ENCODE measurements at regions not wholly inside any gene's neighbourhood (a gene's known extent, or its start where the extent isn't known, plus 50 kb on each side); places are given as distances from the start of the nearest gene placed in this dataset.

- H3K4me3 ChIP-seq (ENCODE audit: low read length), result no peak overlapping the region
- H3K27me3 ChIP-seq (ENCODE audit: control insufficient read depth, insufficient read depth, low read length), result no peaks in the 10 kb centered on the region
- no peaks in the 10 kb centered on the region for H3K9me3 ChIP-seq (ENCODE audit: control insufficient read depth, insufficient read depth, low read length)
- H3K36me3 ChIP-seq (ENCODE audit: control insufficient read depth, insufficient read depth, low read length), result no peaks in the 10 kb centered on the region
- WGBS (ENCODE audit: insufficient coverage, insufficient read length), result no CpG with 5 or more reads among the region's 2 CpGs
- H3K4me1 ChIP-seq (ENCODE audit: control insufficient read depth, insufficient read depth, low read length), result no peaks in the 10 kb centered on the region
- H3K27ac ChIP-seq (ENCODE audit: low read length), result no peak overlapping the region
- DNase-seq (ENCODE audit: low read depth, low spot score), result no peak
Measured at GRCh38 chr13:53623146-53623545, 594.5 kb downstream of the OLFM4 start.

- no peak for DNase-seq (ENCODE audit: low read depth, low spot score)
- Histone ChIP-seq H3K4me3 (ENCODE audit: low read length) (no peak overlapping the region), H3K36me3 (ENCODE audit: control insufficient read depth, insufficient read depth, low read length) (no peaks in the 10 kb centered on the region), H3K27me3 (ENCODE audit: control insufficient read depth, insufficient read depth, low read length) (no peaks in the 10 kb centered on the region), H3K9me3 (ENCODE audit: control insufficient read depth, insufficient read depth, low read length) (no peaks in the 10 kb centered on the region), H3K4me1 (ENCODE audit: control insufficient read depth, insufficient read depth, low read length) (no peaks in the 10 kb centered on the region), H3K27ac (ENCODE audit: low read length) (no peak overlapping the region)
- WGBS (ENCODE audit: insufficient coverage, insufficient read length), result no CpG with 5 or more reads among the region's 2 CpGs
Measured at GRCh38 chr13:53631511-53631910, 602.9 kb downstream of the OLFM4 start.

- Histone ChIP-seq H3K4me1 (ENCODE audit: control insufficient read depth, insufficient read depth, low read length) (no peaks in the 10 kb centered on the region), H3K27ac (ENCODE audit: low read length) (no peak overlapping the region), H3K4me3 (ENCODE audit: low read length) (no peak overlapping the region), H3K9me3 (ENCODE audit: control insufficient read depth, insufficient read depth, low read length) (no peaks in the 10 kb centered on the region), H3K36me3 (ENCODE audit: control insufficient read depth, insufficient read depth, low read length) (no peaks in the 10 kb centered on the region), H3K27me3 (ENCODE audit: control insufficient read depth, insufficient read depth, low read length) (no peaks in the 10 kb centered on the region)
- no peak for DNase-seq (ENCODE audit: low read depth, low spot score)
- no CpG with 5 or more reads among the region's 2 CpGs for WGBS (ENCODE audit: insufficient coverage, insufficient read length)
Measured at GRCh38 chr13:53638040-53638439, 609.4 kb downstream of the OLFM4 start.

- no peaks in the 10 kb centered on the region for H3K9me3 ChIP-seq (ENCODE audit: control insufficient read depth, insufficient read depth, low read length)
- no CpG with 5 or more reads among the region's 3 CpGs for WGBS (ENCODE audit: insufficient coverage, insufficient read length)
- H3K36me3 ChIP-seq (ENCODE audit: control insufficient read depth, insufficient read depth, low read length), result no peaks in the 10 kb centered on the region
- H3K4me1 ChIP-seq (ENCODE audit: control insufficient read depth, insufficient read depth, low read length), result no peaks in the 10 kb centered on the region
- no peak overlapping the region for H3K4me3 ChIP-seq (ENCODE audit: low read length)
- H3K27me3 ChIP-seq (ENCODE audit: control insufficient read depth, insufficient read depth, low read length), result no peaks in the 10 kb centered on the region
- no peak for DNase-seq (ENCODE audit: low read depth, low spot score)
- no peak overlapping the region for H3K27ac ChIP-seq (ENCODE audit: low read length)
Measured at GRCh38 chr13:53642306-53642705, 613.7 kb downstream of the OLFM4 start.

- DNase-seq (ENCODE audit: low read depth, low spot score), result no peak
- no CpG with 5 or more reads among the region's 3 CpGs for WGBS (ENCODE audit: insufficient coverage, insufficient read length)
- no peak overlapping the region for H3K4me3 ChIP-seq (ENCODE audit: low read length)
- H3K27ac ChIP-seq (ENCODE audit: low read length), result no peak overlapping the region
- no peaks in the 10 kb centered on the region for H3K9me3 ChIP-seq (ENCODE audit: control insufficient read depth, insufficient read depth, low read length)
- no peaks in the 10 kb centered on the region for H3K36me3 ChIP-seq (ENCODE audit: control insufficient read depth, insufficient read depth, low read length)
- H3K27me3 ChIP-seq (ENCODE audit: control insufficient read depth, insufficient read depth, low read length), result no peaks in the 10 kb centered on the region
- no peaks in the 10 kb centered on the region for H3K4me1 ChIP-seq (ENCODE audit: control insufficient read depth, insufficient read depth, low read length)
Measured at GRCh38 chr13:53648673-53649072, 620.1 kb downstream of the OLFM4 start.

GRCh38 chr13:53672005-53672404 lies 643.4 kb downstream of the OLFM4 start:
- Histone ChIP-seq H3K4me3 (ENCODE audit: low read length) (no peak overlapping the region), H3K36me3 (ENCODE audit: control insufficient read depth, insufficient read depth, low read length) (no peaks in the 10 kb centered on the region), H3K27ac (ENCODE audit: low read length) (no peak overlapping the region), H3K9me3 (ENCODE audit: control insufficient read depth, insufficient read depth, low read length) (no peaks in the 10 kb centered on the region), H3K27me3 (ENCODE audit: control insufficient read depth, insufficient read depth, low read length) (no peaks in the 10 kb centered on the region), H3K4me1 (ENCODE audit: control insufficient read depth, insufficient read depth, low read length) (no peaks in the 10 kb centered on the region)
- WGBS (ENCODE audit: insufficient coverage, insufficient read length), result no CpG with 5 or more reads among the region's 2 CpGs
- no peak for DNase-seq (ENCODE audit: low read depth, low spot score)

GRCh38 chr13:53683146-53683545 lies 654.5 kb downstream of the OLFM4 start:
- WGBS (ENCODE audit: insufficient coverage, insufficient read length), result no CpG with 5 or more reads among the region's 1 CpG

GRCh38 chr13:53683608-53684007 lies 655.0 kb downstream of the OLFM4 start:
- WGBS (ENCODE audit: insufficient coverage, insufficient read length), result no CpG with 5 or more reads among the region's 2 CpGs
- Histone ChIP-seq H3K4me3 (ENCODE audit: low read length) (no peak overlapping the region), H3K36me3 (ENCODE audit: control insufficient read depth, insufficient read depth, low read length) (no peaks in the 10 kb centered on the region), H3K27me3 (ENCODE audit: control insufficient read depth, insufficient read depth, low read length) (no peaks in the 10 kb centered on the region), H3K27ac (ENCODE audit: low read length) (no peak overlapping the region), H3K4me1 (ENCODE audit: control insufficient read depth, insufficient read depth, low read length) (no peaks in the 10 kb centered on the region), H3K9me3 (ENCODE audit: control insufficient read depth, insufficient read depth, low read length) (no peaks in the 10 kb centered on the region)
- DNase-seq (ENCODE audit: low read depth, low spot score), result no peak

More at GRCh38 chr13:53683146-53683545, 654.5 kb downstream of the OLFM4 start:
- no peak overlapping the region for H3K4me3 ChIP-seq (ENCODE audit: low read length)
- H3K27me3 ChIP-seq (ENCODE audit: control insufficient read depth, insufficient read depth, low read length), result no peaks in the 10 kb centered on the region
- no peak for DNase-seq (ENCODE audit: low read depth, low spot score)
- no peaks in the 10 kb centered on the region for H3K9me3 ChIP-seq (ENCODE audit: control insufficient read depth, insufficient read depth, low read length)
- H3K27ac ChIP-seq (ENCODE audit: low read length), result no peak overlapping the region
- H3K36me3 ChIP-seq (ENCODE audit: control insufficient read depth, insufficient read depth, low read length), result no peaks in the 10 kb centered on the region
- no peaks in the 10 kb centered on the region for H3K4me1 ChIP-seq (ENCODE audit: control insufficient read depth, insufficient read depth, low read length)

GRCh38 chr13:53691417-53691816 lies 662.8 kb downstream of the OLFM4 start:
- Histone ChIP-seq H3K9me3 (ENCODE audit: control insufficient read depth, insufficient read depth, low read length) (no peaks in the 10 kb centered on the region), H3K27me3 (ENCODE audit: control insufficient read depth, insufficient read depth, low read length) (no peaks in the 10 kb centered on the region), H3K4me1 (ENCODE audit: control insufficient read depth, insufficient read depth, low read length) (peaks cover 5% of the 10 kb centered on the region), H3K4me3 (ENCODE audit: low read length) (no peak overlapping the region), H3K27ac (ENCODE audit: low read length) (no peak overlapping the region), H3K36me3 (ENCODE audit: control insufficient read depth, insufficient read depth, low read length) (no peaks in the 10 kb centered on the region)
- WGBS (ENCODE audit: insufficient coverage, insufficient read length), result no CpG with 5 or more reads among the region's 2 CpGs
- no peak for DNase-seq (ENCODE audit: low read depth, low spot score)

GRCh38 chr13:53694814-53695532 lies 666.4 kb downstream of the OLFM4 start:
- H3K36me3 ChIP-seq (ENCODE audit: control insufficient read depth, insufficient read depth, low read length), result no peaks in the 10 kb centered on the region
- no peaks in the 10 kb centered on the region for H3K27me3 ChIP-seq (ENCODE audit: control insufficient read depth, insufficient read depth, low read length)
- H3K4me1 ChIP-seq (ENCODE audit: control insufficient read depth, insufficient read depth, low read length), result peaks cover 5% of the 10 kb centered on the region
- no peak overlapping the region for H3K27ac ChIP-seq (ENCODE audit: low read length)
- no CpG with 5 or more reads among the region's 2 CpGs for WGBS (ENCODE audit: insufficient coverage, insufficient read length)
- no peak overlapping the region for H3K4me3 ChIP-seq (ENCODE audit: low read length)
- DNase-seq (ENCODE audit: low read depth, low spot score), result no peak
- H3K9me3 ChIP-seq (ENCODE audit: control insufficient read depth, insufficient read depth, low read length), result no peaks in the 10 kb centered on the region; the same call in 1 of the 2 replicates
